ENCODE measurements at regions not wholly inside any gene's neighbourhood (a gene's known extent, or its start where the extent isn't known, plus 50 kb on each side); places are given as distances from the start of the nearest gene placed in this dataset.

DNA sequence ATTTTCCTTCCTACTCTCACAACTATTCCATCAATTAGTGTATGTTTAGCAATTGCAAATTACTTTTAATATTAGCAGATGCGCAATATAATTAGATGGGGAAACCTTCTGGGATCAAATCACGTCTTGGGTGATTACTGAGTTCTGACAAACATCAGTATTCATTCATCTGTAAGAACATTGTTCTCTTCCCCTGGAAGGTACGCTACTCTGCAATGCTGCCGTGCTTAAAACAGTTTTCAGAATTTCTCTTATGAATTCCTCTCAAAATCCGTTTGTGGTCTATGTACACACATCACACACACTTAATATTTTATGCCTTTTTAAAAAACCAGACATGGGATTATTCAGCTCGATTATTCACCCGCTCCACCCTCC is 237.5 kb upstream of the NEBL start:
- no peak for DNase-seq
- H3K4me1 ChIP-seq (ENCODE audit: control insufficient read depth in 2 of 3, insufficient read depth in 2 of 3, low read depth in 1 of 3, low read length in 3 of 3), result peaks cover 0 to 2% (median 0%) of the 10 kb centered on the region in 3 donors
- H3K27ac ChIP-seq (ENCODE audit: low read depth in 2 of 2, low read length in 2 of 2), result no peak overlapping the region
- H3K9me3 ChIP-seq (ENCODE audit: control insufficient read depth in 2 of 3, insufficient read depth in 1 of 3, low read length in 3 of 3), result no peaks in the 10 kb centered on the region
- no peak for TF ChIP-seq CTCF (IDR thresholded peaks at IDR 0.05; ENCODE audit: borderline replicate concordance, extremely low read depth, insufficient read depth)
- H3K36me3 ChIP-seq (ENCODE audit: control insufficient read depth in 2 of 3, insufficient read depth in 3 of 3, low read length in 3 of 3), result no peaks in the 10 kb centered on the region
- no peak for FAIRE-seq
- no peak overlapping the region for H3K4me3 ChIP-seq (ENCODE audit: low read length in 3 of 3)
- no peaks in the 10 kb centered on the region for H3K27me3 ChIP-seq (ENCODE audit: control insufficient read depth, insufficient read depth, low read length)
- H3K9ac ChIP-seq (ENCODE audit: low read length in 3 of 3), result no peak overlapping the region
- intact Hi-C loops (cut with DNase I), result no loop called here

- DNase-seq, result no peak
These were observed 233.8 kb upstream of the NEBL start for GRCh38 chr10:21130683-21131442.

DNA sequence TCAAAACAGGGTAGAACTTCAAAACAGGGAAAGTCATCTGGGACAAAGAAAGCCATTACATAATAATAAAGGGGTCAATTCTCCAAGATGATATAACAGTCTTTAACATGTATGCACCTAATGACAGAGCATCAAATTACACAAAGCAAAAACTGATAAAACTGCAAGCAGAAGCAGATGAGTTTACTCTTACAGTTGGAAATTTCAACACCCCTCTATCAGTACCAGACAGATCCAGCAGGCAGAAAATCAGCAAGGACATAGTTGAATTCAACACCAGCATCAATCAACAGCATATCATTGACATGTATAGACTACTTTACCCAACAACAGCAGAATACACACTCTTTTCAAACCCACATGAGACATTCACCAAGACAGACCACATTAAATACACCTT is 233.0 kb upstream of the NEBL start:
- H3K9me3 ChIP-seq (ENCODE audit: control insufficient read depth in 2 of 3, insufficient read depth in 1 of 3, low read length in 3 of 3), result no peaks in the 10 kb centered on the region
- FAIRE-seq (no peak), DNase-seq (no peak)
- no peak overlapping the region for H3K27ac ChIP-seq (ENCODE audit: low read depth in 2 of 2, low read length in 2 of 2)
- no peaks in the 10 kb centered on the region for H3K36me3 ChIP-seq (ENCODE audit: control insufficient read depth in 2 of 3, insufficient read depth in 3 of 3, low read length in 3 of 3)
- intact Hi-C loops (cut with DNase I), result no loop called here
- no peaks in the 10 kb centered on the region for H3K4me1 ChIP-seq (ENCODE audit: control insufficient read depth in 2 of 3, insufficient read depth in 2 of 3, low read depth in 1 of 3, low read length in 3 of 3)
- no peaks in the 10 kb centered on the region for H3K27me3 ChIP-seq (ENCODE audit: control insufficient read depth, insufficient read depth, low read length)
- no peak overlapping the region for H3K9ac ChIP-seq (ENCODE audit: low read length in 3 of 3)
- no peak for TF ChIP-seq CTCF (IDR thresholded peaks at IDR 0.05; ENCODE audit: borderline replicate concordance, extremely low read depth, insufficient read depth)
- H3K4me3 ChIP-seq (ENCODE audit: low read length in 3 of 3), result no peak overlapping the region

More at GRCh38 chr10:21130683-21131442, 233.8 kb upstream of the NEBL start:
- H3K36me3 ChIP-seq (ENCODE audit: control insufficient read depth in 2 of 3, insufficient read depth in 3 of 3, low read length in 3 of 3), result no peaks in the 10 kb centered on the region
- intact Hi-C loops (cut with DNase I), result no loop called here
- no peak overlapping the region for H3K4me3 ChIP-seq (ENCODE audit: low read length in 3 of 3)
- no peak overlapping the region for H3K9ac ChIP-seq (ENCODE audit: low read length in 3 of 3)
- no peaks in the 10 kb centered on the region for H3K9me3 ChIP-seq (ENCODE audit: control insufficient read depth in 2 of 3, insufficient read depth in 1 of 3, low read length in 3 of 3)
- H3K4me1 ChIP-seq (ENCODE audit: control insufficient read depth in 2 of 3, insufficient read depth in 2 of 3, low read depth in 1 of 3, low read length in 3 of 3), result no peaks in the 10 kb centered on the region
- FAIRE-seq, result no peak
- no peak overlapping the region for H3K27ac ChIP-seq (ENCODE audit: low read depth in 2 of 2, low read length in 2 of 2)
- no peaks in the 10 kb centered on the region for H3K27me3 ChIP-seq (ENCODE audit: control insufficient read depth, insufficient read depth, low read length)
- TF ChIP-seq CTCF (IDR thresholded peaks at IDR 0.05; ENCODE audit: borderline replicate concordance, extremely low read depth, insufficient read depth), result no peak
